ENCODE measurements at regions not wholly inside any gene's neighbourhood (a gene's known extent, or its start where the extent isn't known, plus 50 kb on each side); places are given as distances from the start of the nearest gene placed in this dataset.
"Not testable (repeated sequence)": the region's sequence is repeated elsewhere in the genome, so short reads cannot be mapped to it uniquely, and the experiment has no call there.

GRCh38 chr22:22376352-22376706 lies 131.7 kb downstream of the VPREB1 start:
- TF ChIP-seq POLR2A (IDR thresholded peaks at IDR 0.05), result no peak
- TF ChIP-seq, protein P1, sequence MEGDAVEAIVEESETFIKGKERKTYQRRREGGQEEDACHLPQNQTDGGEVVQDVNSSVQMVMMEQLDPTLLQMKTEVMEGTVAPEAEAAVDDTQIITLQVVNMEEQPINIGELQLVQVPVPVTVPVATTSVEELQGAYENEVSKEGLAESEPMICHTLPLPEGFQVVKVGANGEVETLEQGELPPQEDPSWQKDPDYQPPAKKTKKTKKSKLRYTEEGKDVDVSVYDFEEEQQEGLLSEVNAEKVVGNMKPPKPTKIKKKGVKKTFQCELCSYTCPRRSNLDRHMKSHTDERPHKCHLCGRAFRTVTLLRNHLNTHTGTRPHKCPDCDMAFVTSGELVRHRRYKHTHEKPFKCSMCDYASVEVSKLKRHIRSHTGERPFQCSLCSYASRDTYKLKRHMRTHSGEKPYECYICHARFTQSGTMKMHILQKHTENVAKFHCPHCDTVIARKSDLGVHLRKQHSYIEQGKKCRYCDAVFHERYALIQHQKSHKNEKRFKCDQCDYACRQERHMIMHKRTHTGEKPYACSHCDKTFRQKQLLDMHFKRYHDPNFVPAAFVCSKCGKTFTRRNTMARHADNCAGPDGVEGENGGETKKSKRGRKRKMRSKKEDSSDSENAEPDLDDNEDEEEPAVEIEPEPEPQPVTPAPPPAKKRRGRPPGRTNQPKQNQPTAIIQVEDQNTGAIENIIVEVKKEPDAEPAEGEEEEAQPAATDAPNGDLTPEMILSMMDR (IDR thresholded peaks at IDR 0.05), result no peak
- intact Hi-C loops (cut with DNase I), result no loop called here

DNA sequence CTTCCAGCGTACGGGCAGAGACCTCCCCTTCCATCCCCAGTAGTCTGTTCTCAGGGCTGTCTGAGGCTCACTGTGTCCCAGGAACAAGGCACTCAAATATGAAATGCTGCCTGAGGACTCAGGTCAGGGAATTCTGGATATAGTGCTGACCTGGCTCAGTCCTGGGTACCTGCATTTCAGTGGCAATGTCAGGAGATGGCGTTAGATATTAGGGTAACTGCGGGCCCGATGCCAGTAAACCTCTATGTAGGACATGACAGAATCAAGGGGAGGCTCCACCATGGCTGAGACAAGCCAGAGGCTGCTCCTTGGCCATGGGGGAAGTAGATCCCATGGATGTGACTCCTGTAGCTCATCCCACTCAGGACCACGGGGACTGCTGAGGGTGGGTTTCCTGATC lies 131.7 kb downstream of the ZNF280B start:
- WGBS, 2 donors, result 60 to 69% methylated on average over 5 to 6 of the region's 6 CpGs
- H3K27me3 ChIP-seq; DNase-seq; H3K9me3 ChIP-seq; H3K4me3 ChIP-seq; H3K4me1 ChIP-seq; H3K27ac ChIP-seq; H3K36me3 ChIP-seq (replicated peaks in 1 of 2; ENCODE audit: insufficient read depth in 1 of 2, low read depth in 2 of 2); ATAC-seq; intact Hi-C loops (cut with DNase I): not testable (repeated sequence)

More at GRCh38 chr22:22376352-22376706, 131.7 kb downstream of the VPREB1 start:
- DNase-seq, result no peak
- no peak overlapping the region for H3K27ac ChIP-seq
- H3K36me3 ChIP-seq (replicated peaks in 1 of 2; ENCODE audit: insufficient read depth in 1 of 2, low read depth in 2 of 2), result no peaks in the 10 kb centered on the region
- H3K9me3 ChIP-seq, result no peaks in the 10 kb centered on the region
- H3K27me3 ChIP-seq, result no peaks in the 10 kb centered on the region
- 81 to 82% methylated on average over 3 of the region's 3 CpGs for WGBS, 2 donors
- H3K4me1 ChIP-seq, result no peaks in the 10 kb centered on the region
- H3K4me3 ChIP-seq, result no peak overlapping the region
- no peak for ATAC-seq

GRCh38 chr22:22377335-22377734 lies 131.2 kb downstream of the ZNF280B start:
- Histone ChIP-seq H3K4me3 (no peak overlapping the region), H3K9me3 (no peaks in the 10 kb centered on the region), H3K4me1 (no peaks in the 10 kb centered on the region), H3K27ac (no peak overlapping the region), H3K36me3 (replicated peaks in 1 of 2; ENCODE audit: insufficient read depth in 1 of 2, low read depth in 2 of 2) (no peaks in the 10 kb centered on the region), H3K27me3 (no peaks in the 10 kb centered on the region)
- TF ChIP-seq, protein P1 (IDR thresholded peaks at IDR 0.05), result no peak
- no peak for TF ChIP-seq POLR2A (IDR thresholded peaks at IDR 0.05)
- no peak for DNase-seq
- intact Hi-C loops (cut with DNase I), result no loop called here
- ATAC-seq, result no peak

DNA sequence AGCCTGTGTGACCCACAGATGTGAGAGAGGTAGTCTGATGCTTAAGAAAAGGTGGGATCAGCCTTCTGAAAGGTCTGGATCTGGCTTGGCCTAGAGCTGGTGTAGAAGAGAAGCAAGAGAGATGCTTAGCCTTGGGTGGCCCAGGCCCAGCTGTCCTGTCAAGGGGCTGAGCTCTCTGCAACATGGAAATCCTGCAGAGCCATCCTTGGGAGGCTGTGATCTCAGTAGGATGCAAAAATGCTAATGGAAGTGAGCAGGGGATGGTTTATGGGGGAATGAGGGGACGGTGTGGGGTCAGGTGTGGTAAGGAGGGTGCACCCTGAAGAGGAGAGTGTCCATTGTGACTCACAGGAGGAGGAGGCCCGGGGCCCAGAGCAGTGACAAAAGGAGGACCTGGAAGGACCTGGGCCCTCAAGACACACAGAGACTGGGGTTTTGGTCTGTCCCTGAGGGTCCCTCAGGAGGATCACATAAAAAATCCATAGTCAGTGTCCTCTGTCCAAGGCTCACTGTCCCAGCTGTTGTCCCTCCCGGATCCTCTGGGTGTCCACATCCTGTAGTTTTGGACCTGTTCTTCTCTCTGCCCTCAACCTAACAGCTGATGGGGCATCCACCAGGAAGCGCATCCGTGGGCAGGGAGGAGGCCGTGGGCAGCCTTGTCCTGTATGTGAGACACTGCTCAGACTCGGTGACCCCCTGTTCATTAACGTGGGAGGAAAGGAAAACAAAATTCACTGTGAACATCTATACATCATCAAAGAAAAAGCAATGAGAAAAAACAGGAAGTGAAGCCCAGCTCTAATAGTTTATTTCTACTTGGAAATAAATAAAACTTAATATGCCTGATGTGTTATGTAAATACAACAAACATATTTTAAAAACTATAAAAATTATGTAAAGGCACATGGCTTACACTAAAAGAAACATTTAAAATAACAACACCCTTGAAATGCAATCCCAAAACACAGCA lies 129.8 kb downstream of the ZNF280B start:
- ATAC-seq (no peak), DNase-seq (no peak)
- Histone ChIP-seq H3K27ac (no peak overlapping the region), H3K4me3 (no peak overlapping the region), H3K4me1 (no peaks in the 10 kb centered on the region), H3K9me3 (no peaks in the 10 kb centered on the region), H3K36me3 (replicated peaks in 1 of 2; ENCODE audit: insufficient read depth in 1 of 2, low read depth in 2 of 2) (no peaks in the 10 kb centered on the region), H3K27me3 (no peaks in the 10 kb centered on the region)
- intact Hi-C loops (cut with DNase I), result no loop called here
- 59 to 70% methylated on average over 6 to 8 of the region's 8 CpGs for WGBS, 2 donors
- no peak for TF ChIP-seq POLR2A (IDR thresholded peaks at IDR 0.05)
- TF ChIP-seq, protein P1 (IDR thresholded peaks at IDR 0.05), result no peak

DNA sequence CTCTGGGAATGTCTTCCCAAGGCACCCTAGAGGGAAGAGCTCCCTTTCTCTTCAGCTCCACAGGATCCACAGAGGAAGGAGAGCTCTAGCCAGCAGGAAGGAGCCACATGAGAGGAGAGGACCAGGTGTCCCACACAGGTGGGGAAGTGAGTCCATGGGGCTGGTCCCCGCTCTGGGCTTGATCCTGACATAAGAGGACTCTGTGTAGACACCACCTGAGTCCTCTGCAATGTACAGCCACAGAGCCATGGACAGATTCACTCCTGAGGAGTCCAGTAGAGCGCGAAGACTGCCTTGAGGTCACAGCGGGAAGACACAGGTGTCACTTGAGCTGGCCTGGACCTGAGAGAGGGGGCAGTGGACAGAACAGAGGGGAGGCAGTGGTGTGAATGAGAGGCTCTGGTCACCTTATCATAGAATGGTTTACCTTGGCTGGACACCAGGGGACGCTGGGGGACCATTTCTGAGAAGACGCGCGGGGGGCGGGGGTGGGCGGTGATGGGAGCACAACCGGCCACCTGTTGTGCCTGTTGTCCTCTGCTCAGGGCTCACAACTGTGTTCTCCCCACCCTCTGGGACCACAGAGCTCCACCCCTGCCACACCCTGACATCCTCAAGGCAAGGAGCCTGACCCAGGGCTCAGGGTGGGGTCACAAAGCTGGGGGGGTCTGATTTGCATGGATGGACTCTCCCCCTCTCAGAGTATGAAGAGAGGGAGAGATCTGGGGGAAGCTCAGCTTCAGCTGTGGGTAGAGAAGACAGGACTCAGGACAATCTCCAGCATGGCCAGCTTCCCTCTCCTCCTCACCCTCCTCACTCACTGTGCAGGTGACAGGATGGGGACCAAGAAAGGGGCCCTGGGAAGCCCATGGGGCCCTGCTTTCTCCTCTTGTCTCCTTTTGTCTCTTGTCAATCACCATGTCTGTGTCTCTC lies 128.2 kb downstream of the ZNF280B start:
- no peaks in the 10 kb centered on the region for H3K27me3 ChIP-seq
- TF ChIP-seq POLR2A (IDR thresholded peaks at IDR 0.05), result no peak
- TF ChIP-seq, protein P1 (IDR thresholded peaks at IDR 0.05), result no peak

DNA sequence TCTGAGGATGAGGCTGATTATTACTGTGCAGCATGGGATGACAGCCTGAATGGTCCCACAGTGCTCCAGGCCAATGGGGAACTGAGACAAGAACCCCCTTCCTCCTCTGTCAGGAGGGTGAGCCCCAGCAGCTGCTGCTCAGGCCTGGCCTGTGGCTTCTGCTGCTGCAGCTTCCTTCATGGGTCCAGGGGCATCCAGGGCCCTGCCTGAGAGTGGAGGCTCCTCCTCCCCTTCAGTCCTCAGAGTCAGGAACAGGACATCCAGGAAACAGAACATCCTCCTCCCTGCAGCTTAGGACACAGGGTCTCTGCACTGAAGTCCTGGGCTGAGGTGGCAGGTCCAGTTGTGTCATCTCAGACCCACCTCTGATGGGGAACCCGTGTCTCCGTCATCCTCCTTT lies 127.2 kb downstream of the ZNF280B start:
- ATAC-seq; H3K27me3 ChIP-seq; intact Hi-C loops (cut with DNase I); H3K36me3 ChIP-seq (replicated peaks in 1 of 2; ENCODE audit: insufficient read depth in 1 of 2, low read depth in 2 of 2); H3K4me3 ChIP-seq; DNase-seq; H3K4me1 ChIP-seq; H3K9me3 ChIP-seq; H3K27ac ChIP-seq: not testable (repeated sequence)
- 59 to 81% methylated on average over 2 of the region's 2 CpGs for WGBS, 2 donors

More for the DNA sequence above, 128.2 kb downstream of the ZNF280B start:
- Histone ChIP-seq H3K4me1 (no peaks in the 10 kb centered on the region), H3K4me3 (no peak overlapping the region), H3K36me3 (replicated peaks in 1 of 2; ENCODE audit: insufficient read depth in 1 of 2, low read depth in 2 of 2) (no peaks in the 10 kb centered on the region), H3K27ac (no peak overlapping the region), H3K9me3 (no peaks in the 10 kb centered on the region)
- WGBS, 2 donors, result 20 to 27% methylated on average over 6 to 11 of the region's 11 CpGs
- ATAC-seq, result no peak
- intact Hi-C loops (cut with DNase I), result no loop called here
- DNase-seq, result no peak

Data from body of pancreas (tissue), 4 donors.